ENCODE measurements at regions not wholly inside any gene's neighbourhood (a gene's known extent, or its start where the extent isn't known, plus 50 kb on each side); places are given as distances from the start of the nearest gene placed in this dataset.
"Not testable (repeated sequence)": the region's sequence is repeated elsewhere in the genome, so short reads cannot be mapped to it uniquely, and the experiment has no call there.

DNA sequence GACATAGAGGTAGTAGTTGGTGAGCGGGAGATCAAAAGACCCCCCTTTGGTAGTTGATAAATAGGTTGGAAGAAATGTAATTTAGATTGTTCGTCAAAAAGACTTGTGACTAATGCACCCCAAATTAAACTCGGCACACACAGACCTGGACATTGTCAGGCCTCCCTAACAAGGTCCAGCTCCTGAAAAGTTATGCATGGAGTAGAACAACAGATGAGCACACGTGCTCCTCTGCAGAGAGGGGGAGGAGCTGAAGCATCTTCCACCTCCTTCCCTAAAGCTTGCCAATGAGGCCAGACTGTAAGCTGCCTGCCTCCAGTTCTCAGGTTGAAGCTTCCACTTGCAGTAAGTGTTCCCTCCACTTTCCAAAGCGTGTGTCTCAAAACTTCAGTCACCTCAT lies 153.5 kb upstream of the CXCL13 start:
- TF ChIP-seq, protein P1, sequence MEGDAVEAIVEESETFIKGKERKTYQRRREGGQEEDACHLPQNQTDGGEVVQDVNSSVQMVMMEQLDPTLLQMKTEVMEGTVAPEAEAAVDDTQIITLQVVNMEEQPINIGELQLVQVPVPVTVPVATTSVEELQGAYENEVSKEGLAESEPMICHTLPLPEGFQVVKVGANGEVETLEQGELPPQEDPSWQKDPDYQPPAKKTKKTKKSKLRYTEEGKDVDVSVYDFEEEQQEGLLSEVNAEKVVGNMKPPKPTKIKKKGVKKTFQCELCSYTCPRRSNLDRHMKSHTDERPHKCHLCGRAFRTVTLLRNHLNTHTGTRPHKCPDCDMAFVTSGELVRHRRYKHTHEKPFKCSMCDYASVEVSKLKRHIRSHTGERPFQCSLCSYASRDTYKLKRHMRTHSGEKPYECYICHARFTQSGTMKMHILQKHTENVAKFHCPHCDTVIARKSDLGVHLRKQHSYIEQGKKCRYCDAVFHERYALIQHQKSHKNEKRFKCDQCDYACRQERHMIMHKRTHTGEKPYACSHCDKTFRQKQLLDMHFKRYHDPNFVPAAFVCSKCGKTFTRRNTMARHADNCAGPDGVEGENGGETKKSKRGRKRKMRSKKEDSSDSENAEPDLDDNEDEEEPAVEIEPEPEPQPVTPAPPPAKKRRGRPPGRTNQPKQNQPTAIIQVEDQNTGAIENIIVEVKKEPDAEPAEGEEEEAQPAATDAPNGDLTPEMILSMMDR (IDR thresholded peaks at IDR 0.05; ENCODE audit: low read depth, low read length): not testable (repeated sequence)
- TF ChIP-seq EZH2phosphoT487 (IDR thresholded peaks at IDR 0.05; ENCODE audit: low read depth): not testable (repeated sequence)
